Adrenal gland (tissue), 9 donors: ENCODE measurements at regions not wholly inside any gene's neighbourhood (a gene's known extent, or its start where the extent isn't known, plus 50 kb on each side); places are given as distances from the start of the nearest gene placed in this dataset.

ENCODE experiments used
- DNase-seq, 7 donors: peaks; one replicate each; pipeline ENCODE4 v3.0.0-alpha.2; 2019 to 2020
- H3K27ac ChIP-seq, 5 donors: fragments of 200-600 bp; sonication (generic) in 4 of 5; 1 replicate in 3 of 5; 2 replicates in 2 of 5; pipeline versions ENCODE4 v1.5.1 to v1.8.0; 2016 to 2020; ENCODE audit warnings: mild to moderate bottlenecking in 1 of 5
- H3K27me3 ChIP-seq: fragments of 200-600 bp; 2 replicates; pipeline ENCODE4 v1.8.0; 2021
- H3K36me3 ChIP-seq, 2 donors: fragments of 200-600 bp; replicated peaks in 1 of 2; 1 replicate in 1 of 2; 2 replicates in 1 of 2; pipeline versions ENCODE4 v1.5.1 to v1.8.0; 2018 to 2022
- H3K4me1 ChIP-seq, 2 donors: fragments of 200-600 bp; replicated peaks in 1 of 2; 1 replicate in 1 of 2; 2 replicates in 1 of 2; pipeline versions ENCODE4 v1.5.1 to v1.8.0; 2018 to 2021
- H3K4me3 ChIP-seq, 4 donors: fragments of 200-600 bp; sonication (generic) in 3 of 4; one replicate each; pipeline ENCODE4 v1.5.1; 2016 to 2018
- H3K9me3 ChIP-seq, 3 donors: fragments of 200-600 bp; sonication (generic) in 1 of 3; replicated peaks in 1 of 3; 1 replicate in 2 of 3; 2 replicates in 1 of 3; pipeline versions ENCODE4 v1.5.1 to v1.8.0; 2016 to 2021
- CTCF ChIP-seq, 6 experiments: fragments of 450-650 bp in 4 of 6; fragments of 200-600 bp in 2 of 6; sonication (generic) in 1 of 6; IDR thresholded peaks; 1 replicate in 5 of 6; 2 replicates in 1 of 6; pipeline versions ENCODE4 v1.5.1 to v1.8.0; 2016 to 2021; ENCODE audit warnings: antibody characterized with exemption in 6 of 6, mild to moderate bottlenecking in 2 of 6, moderate library complexity in 1 of 6
- POLR2A ChIP-seq, 2 donors: fragments of 450-650 bp; IDR thresholded peaks; one replicate each; pipeline ENCODE4 v1.6.1; 2017; ENCODE audit warnings: antibody characterized with exemption in 2 of 2, mild to moderate bottlenecking in 2 of 2, moderate library complexity in 1 of 2
- WGBS, 4 donors: extraction: QIAGEN DNeasy Blood & Tissue Kit in 2 of 4; methylation state at CpG; one replicate each; pipeline versions ENCODE4 v1.1.5 to v1.1.7; 2013 to 2017; 5-methylcytosine and 5-hydroxymethylcytosine counted together
- intact Hi-C, 2 donors: fragments of 100-400 bp; cut with DNase I; formaldehyde crosslinking; loops; one replicate each; pipeline versions ENCODE4 v1.14.1 to v1.15.0; 2022 to 2023
- donor health status: healthy with polysubstance abuse.
- donor health status: Bipolar disorder and iron deficiency.
- donor health status: DM: yes; HTN: yes; CAD: no.
- donor health status: DM: no; HTN: no; CAD: no.
- donor health status: DM: no; HTN: no; CAD: no.

GRCh38 chr11:45043755-45044475, 93.2 kb upstream of the TP53I11 start:
- H3K9me3 ChIP-seq, result peaks cover 0 to under 1% (median 0%) of the 10 kb centered on the region in 3 donors
- intact Hi-C loops, result no loop called here
- 78 to 88% (median 82%) methylated on average over 12 of the region's 12 CpGs for WGBS, 4 donors

GRCh38 chr11:45045683-45046471, 95.2 kb upstream of the TP53I11 start:
- no peaks in the 10 kb centered on the region for H3K9me3 ChIP-seq
- H3K4me1 ChIP-seq, result peaks cover 4 to 31% of the 10 kb centered on the region in 2 donors
- peak; percentile 47 to 79 (median 60) for DNase-seq
- no peaks in the 10 kb centered on the region for H3K36me3 ChIP-seq
- peak overlapping the region; percentile 3 to 81 (median 32) for H3K27ac ChIP-seq
- TF ChIP-seq POLR2A (IDR thresholded peaks at IDR 0.05), result no peak
- peak in 1 of 6 experiments; percentile 23 for TF ChIP-seq CTCF (IDR thresholded peaks at IDR 0.05)
- intact Hi-C loops, result no loop called here
- 49 to 58% (median 53%) methylated on average over 17 to 19 of the region's 19 CpGs for WGBS, 4 donors
- no peak overlapping the region for H3K4me3 ChIP-seq
- no peaks in the 10 kb centered on the region for H3K27me3 ChIP-seq

More at GRCh38 chr11:45043755-45044475, 93.2 kb upstream of the TP53I11 start:
- no peak for DNase-seq
- no peaks in the 10 kb centered on the region for H3K27me3 ChIP-seq
- TF ChIP-seq CTCF (IDR thresholded peaks at IDR 0.05) (no peak), POLR2A (IDR thresholded peaks at IDR 0.05) (no peak)
- no peaks in the 10 kb centered on the region for H3K36me3 ChIP-seq
- no peak overlapping the region for H3K27ac ChIP-seq
- no peak overlapping the region for H3K4me3 ChIP-seq
- peaks cover 4 to 26% of the 10 kb centered on the region in 2 donors for H3K4me1 ChIP-seq

- H3K4me3 ChIP-seq, result no peak overlapping the region
- intact Hi-C loops, result no loop called here
- H3K4me1 ChIP-seq, result peaks cover 4 to 31% of the 10 kb centered on the region in 2 donors
- peak in 4 of 7 donors; percentile 17 to 58 (median 22) for DNase-seq
- WGBS, 4 donors, result 78 to 95% (median 81%) methylated on average over 5 to 7 of the region's 7 CpGs
- H3K9me3 ChIP-seq, result no peaks in the 10 kb centered on the region
- no peaks in the 10 kb centered on the region for H3K27me3 ChIP-seq
- peak overlapping the region in 2 of 5 donors; percentile 62 to 84 for H3K27ac ChIP-seq
- TF ChIP-seq POLR2A (IDR thresholded peaks at IDR 0.05) (no peak), CTCF (IDR thresholded peaks at IDR 0.05) (no peak)
- H3K36me3 ChIP-seq, result no peaks in the 10 kb centered on the region
Measured at GRCh38 chr11:45048313-45048841, 97.7 kb upstream of the TP53I11 start.
